ENCODE measurements at regions not wholly inside any gene's neighbourhood (a gene's known extent, or its start where the extent isn't known, plus 50 kb on each side); places are given as distances from the start of the nearest gene placed in this dataset.

DNA sequence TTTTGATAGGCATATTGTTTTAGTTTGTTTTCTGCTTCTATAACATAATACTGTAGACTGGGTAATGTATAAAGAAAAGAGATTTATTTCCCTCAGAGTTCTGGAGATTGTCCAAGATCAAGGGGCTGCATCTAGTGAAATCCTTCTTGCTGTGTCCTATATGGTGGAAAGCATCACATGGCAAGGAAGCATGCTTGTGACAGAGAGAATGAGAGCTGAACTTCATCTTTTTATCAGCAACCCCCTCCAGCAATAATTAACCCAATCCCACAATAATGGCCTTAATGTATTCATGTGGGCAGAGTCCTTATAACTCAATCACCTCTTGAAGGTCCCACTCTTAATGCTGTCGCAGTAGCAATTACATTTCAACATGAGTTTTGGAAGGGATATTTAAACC, 141.4 kb downstream of the CENPW start:
- TF ChIP-seq, protein P1, sequence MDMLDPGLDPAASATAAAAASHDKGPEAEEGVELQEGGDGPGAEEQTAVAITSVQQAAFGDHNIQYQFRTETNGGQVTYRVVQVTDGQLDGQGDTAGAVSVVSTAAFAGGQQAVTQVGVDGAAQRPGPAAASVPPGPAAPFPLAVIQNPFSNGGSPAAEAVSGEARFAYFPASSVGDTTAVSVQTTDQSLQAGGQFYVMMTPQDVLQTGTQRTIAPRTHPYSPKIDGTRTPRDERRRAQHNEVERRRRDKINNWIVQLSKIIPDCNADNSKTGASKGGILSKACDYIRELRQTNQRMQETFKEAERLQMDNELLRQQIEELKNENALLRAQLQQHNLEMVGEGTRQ (IDR thresholded peaks at IDR 0.05; ENCODE audit: low read depth, low read length) = no peak
- TF ChIP-seq, protein P2, sequence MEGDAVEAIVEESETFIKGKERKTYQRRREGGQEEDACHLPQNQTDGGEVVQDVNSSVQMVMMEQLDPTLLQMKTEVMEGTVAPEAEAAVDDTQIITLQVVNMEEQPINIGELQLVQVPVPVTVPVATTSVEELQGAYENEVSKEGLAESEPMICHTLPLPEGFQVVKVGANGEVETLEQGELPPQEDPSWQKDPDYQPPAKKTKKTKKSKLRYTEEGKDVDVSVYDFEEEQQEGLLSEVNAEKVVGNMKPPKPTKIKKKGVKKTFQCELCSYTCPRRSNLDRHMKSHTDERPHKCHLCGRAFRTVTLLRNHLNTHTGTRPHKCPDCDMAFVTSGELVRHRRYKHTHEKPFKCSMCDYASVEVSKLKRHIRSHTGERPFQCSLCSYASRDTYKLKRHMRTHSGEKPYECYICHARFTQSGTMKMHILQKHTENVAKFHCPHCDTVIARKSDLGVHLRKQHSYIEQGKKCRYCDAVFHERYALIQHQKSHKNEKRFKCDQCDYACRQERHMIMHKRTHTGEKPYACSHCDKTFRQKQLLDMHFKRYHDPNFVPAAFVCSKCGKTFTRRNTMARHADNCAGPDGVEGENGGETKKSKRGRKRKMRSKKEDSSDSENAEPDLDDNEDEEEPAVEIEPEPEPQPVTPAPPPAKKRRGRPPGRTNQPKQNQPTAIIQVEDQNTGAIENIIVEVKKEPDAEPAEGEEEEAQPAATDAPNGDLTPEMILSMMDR (conservative IDR thresholded peaks at IDR 0.05; ENCODE audit: low read depth, low read length) = no peak
- TF ChIP-seq RCOR1 (IDR thresholded peaks at IDR 0.05; ENCODE audit: insufficient replicate concordance, low read length) (no peak), CEBPB (IDR thresholded peaks at IDR 0.05; ENCODE audit: low read depth, low read length) (no peak), CHD1 (IDR thresholded peaks at IDR 0.05; ENCODE audit: low read depth, low read length) (no peak), MAZ (IDR thresholded peaks at IDR 0.05; ENCODE audit: borderline replicate concordance, low read depth, low read length) (no peak), RAD21 (IDR thresholded peaks at IDR 0.05; ENCODE audit: low read length) (no peak), BHLHE40 (IDR thresholded peaks at IDR 0.05; ENCODE audit: low read depth, low read length) (no peak), POLR2A (IDR thresholded peaks at IDR 0.05; ENCODE audit: low read depth, low read length) (no peak), RFX5 (IDR thresholded peaks at IDR 0.05; ENCODE audit: low read depth, low read length) (no peak), SMC3 (IDR thresholded peaks at IDR 0.05; ENCODE audit: low read depth, low read length) (no peak)
- TF ChIP-seq, protein P3, sequence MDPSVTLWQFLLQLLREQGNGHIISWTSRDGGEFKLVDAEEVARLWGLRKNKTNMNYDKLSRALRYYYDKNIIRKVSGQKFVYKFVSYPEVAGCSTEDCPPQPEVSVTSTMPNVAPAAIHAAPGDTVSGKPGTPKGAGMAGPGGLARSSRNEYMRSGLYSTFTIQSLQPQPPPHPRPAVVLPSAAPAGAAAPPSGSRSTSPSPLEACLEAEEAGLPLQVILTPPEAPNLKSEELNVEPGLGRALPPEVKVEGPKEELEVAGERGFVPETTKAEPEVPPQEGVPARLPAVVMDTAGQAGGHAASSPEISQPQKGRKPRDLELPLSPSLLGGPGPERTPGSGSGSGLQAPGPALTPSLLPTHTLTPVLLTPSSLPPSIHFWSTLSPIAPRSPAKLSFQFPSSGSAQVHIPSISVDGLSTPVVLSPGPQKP (IDR thresholded peaks at IDR 0.05; ENCODE audit: borderline replicate concordance, low read depth, low read length) = no peak
